ENCODE measurements at regions not wholly inside any gene's neighbourhood (a gene's known extent, or its start where the extent isn't known, plus 50 kb on each side); places are given as distances from the start of the nearest gene placed in this dataset.

DNA sequence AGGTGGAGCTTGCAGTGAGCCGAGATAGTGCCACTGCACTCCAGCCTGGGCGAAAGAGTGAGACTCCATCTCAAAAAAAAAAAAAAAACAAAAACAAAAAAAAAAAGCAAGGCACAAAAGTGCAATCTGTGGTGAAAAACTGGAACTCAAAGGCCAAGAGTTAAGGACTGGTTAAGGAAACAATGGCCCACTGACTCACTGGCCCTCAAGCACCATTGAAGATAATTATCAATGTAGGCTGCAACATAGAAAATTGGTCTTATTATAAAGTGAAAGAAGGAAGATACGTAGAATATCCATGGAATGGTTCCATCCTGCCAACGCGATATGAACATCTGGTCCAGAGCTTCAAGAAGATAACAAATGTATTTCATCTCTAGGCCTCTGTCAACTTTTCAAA lies 444.2 kb downstream of the SOX9 start:
- no peak overlapping the region for H3K4me3 ChIP-seq
- no peaks in the 10 kb centered on the region for H3K9me3 ChIP-seq
- DNase-seq: no peak
- no peak overlapping the region for H3K27ac ChIP-seq
- TF ChIP-seq POLR2A (IDR thresholded peaks at IDR 0.05): no peak
- TF ChIP-seq, protein P1, sequence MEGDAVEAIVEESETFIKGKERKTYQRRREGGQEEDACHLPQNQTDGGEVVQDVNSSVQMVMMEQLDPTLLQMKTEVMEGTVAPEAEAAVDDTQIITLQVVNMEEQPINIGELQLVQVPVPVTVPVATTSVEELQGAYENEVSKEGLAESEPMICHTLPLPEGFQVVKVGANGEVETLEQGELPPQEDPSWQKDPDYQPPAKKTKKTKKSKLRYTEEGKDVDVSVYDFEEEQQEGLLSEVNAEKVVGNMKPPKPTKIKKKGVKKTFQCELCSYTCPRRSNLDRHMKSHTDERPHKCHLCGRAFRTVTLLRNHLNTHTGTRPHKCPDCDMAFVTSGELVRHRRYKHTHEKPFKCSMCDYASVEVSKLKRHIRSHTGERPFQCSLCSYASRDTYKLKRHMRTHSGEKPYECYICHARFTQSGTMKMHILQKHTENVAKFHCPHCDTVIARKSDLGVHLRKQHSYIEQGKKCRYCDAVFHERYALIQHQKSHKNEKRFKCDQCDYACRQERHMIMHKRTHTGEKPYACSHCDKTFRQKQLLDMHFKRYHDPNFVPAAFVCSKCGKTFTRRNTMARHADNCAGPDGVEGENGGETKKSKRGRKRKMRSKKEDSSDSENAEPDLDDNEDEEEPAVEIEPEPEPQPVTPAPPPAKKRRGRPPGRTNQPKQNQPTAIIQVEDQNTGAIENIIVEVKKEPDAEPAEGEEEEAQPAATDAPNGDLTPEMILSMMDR (IDR thresholded peaks at IDR 0.05): no peak
- no peaks in the 10 kb centered on the region for H3K27me3 ChIP-seq
- no peaks in the 10 kb centered on the region for H3K36me3 ChIP-seq
- H3K4me1 ChIP-seq: peaks cover 0 to 12% (median 2%) of the 10 kb centered on the region in 4 donors

DNA sequence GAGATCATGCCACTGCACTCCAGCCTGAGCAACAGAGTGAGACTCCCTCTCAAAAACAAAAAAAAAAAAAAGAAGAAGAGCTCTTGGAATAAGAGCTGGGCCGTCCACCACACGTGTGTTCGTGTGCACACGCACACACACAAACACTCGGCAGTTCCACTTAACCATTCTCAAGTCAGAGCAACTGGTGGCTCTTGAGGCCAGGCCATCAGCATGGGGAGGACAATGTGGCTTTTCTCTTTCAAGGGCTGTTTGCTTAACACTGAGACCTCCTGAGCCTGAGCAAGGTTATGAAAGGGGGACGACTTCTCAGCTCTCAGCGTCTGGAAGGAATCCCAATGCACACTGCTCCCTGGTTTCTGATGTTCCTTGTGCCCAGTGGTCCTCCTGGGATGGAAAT lies 444.9 kb downstream of the SOX9 start:
- Histone ChIP-seq H3K9me3 (no peaks in the 10 kb centered on the region), H3K4me1 (peaks cover 0 to 5% (median 2%) of the 10 kb centered on the region in 4 donors), H3K27me3 (no peaks in the 10 kb centered on the region), H3K27ac (no peak overlapping the region), H3K36me3 (no peaks in the 10 kb centered on the region), H3K4me3 (no peak overlapping the region)
- no peak for DNase-seq
- no peak for TF ChIP-seq POLR2A (IDR thresholded peaks at IDR 0.05)
- TF ChIP-seq, protein P1 (IDR thresholded peaks at IDR 0.05): no peak

DNA sequence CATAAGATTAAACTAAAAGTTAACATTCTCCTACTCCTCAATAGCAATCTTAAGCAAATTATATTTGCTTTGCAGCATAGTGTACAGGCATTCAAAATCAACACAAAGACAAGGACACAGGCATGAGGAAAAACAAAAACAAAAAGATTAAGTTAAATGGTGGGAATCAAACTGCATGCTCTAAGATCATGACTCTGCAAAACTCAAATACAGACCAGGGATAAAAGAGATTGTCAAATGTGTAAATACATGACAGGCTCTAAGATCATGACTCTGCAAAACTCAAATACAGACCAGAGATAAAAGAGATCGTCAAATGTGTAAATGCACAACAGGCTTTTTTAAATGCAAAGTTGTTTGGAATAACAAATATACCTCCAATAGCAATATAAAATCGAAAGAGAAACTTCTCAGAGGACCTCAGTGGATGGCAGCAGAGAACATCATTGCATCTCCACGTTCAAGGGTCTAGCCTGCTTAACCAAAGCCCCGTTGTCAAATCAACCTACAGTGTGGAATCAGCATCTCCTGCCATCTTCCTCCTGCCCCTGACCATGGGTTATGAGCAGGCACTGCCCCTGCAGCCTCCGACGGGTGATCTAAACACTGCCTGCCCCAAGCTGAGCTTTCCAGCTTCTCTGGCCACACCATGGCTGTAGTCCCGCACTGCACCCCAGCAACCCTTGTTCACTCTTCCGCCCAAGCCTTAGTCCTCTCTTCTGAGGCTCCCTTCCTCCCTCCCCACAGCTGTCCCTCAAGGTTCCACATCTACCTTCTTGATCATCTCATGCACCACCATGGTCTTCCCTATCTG lies 446.1 kb downstream of the SOX9 start:
- no peak for DNase-seq
- no peak overlapping the region for H3K4me3 ChIP-seq
- H3K27ac ChIP-seq: no peak overlapping the region
- no peak for TF ChIP-seq POLR2A (IDR thresholded peaks at IDR 0.05)
- TF ChIP-seq, protein P1 (IDR thresholded peaks at IDR 0.05): no peak
- peaks cover 0 to 4% (median 0%) of the 10 kb centered on the region in 4 donors for H3K4me1 ChIP-seq
- H3K36me3 ChIP-seq: no peaks in the 10 kb centered on the region
- H3K9me3 ChIP-seq: no peaks in the 10 kb centered on the region
- no peaks in the 10 kb centered on the region for H3K27me3 ChIP-seq

DNA sequence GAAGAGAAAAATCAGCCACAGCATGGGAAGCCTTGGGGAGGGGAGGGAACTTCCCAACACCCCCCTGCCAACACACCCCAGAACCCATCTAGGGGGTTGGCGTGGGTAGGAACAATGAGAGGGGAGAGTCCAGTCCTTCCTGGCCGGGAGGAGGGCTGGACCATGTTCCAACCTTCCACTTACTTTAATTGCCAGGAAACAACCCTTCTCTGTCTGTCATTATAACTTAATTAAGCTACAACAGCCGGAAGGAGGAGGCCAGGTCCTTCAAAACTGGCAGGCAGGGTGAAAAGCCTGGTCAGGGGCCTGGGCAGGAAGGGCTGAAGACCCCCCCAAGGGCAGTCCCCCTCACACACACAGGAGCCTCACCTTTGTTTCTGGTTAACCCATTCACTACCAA lies 447.0 kb downstream of the SOX9 start:
- Histone ChIP-seq H3K36me3 (no peaks in the 10 kb centered on the region), H3K9me3 (no peaks in the 10 kb centered on the region), H3K27me3 (no peaks in the 10 kb centered on the region), H3K27ac (peak overlapping the region in 1 of 4 donors; percentile 19), H3K4me1 (peaks cover 0 to 4% (median 0%) of the 10 kb centered on the region in 4 donors), H3K4me3 (no peak overlapping the region)
- DNase-seq: no peak
- TF ChIP-seq, protein P1 (IDR thresholded peaks at IDR 0.05): no peak
- TF ChIP-seq POLR2A (IDR thresholded peaks at IDR 0.05): no peak

DNA sequence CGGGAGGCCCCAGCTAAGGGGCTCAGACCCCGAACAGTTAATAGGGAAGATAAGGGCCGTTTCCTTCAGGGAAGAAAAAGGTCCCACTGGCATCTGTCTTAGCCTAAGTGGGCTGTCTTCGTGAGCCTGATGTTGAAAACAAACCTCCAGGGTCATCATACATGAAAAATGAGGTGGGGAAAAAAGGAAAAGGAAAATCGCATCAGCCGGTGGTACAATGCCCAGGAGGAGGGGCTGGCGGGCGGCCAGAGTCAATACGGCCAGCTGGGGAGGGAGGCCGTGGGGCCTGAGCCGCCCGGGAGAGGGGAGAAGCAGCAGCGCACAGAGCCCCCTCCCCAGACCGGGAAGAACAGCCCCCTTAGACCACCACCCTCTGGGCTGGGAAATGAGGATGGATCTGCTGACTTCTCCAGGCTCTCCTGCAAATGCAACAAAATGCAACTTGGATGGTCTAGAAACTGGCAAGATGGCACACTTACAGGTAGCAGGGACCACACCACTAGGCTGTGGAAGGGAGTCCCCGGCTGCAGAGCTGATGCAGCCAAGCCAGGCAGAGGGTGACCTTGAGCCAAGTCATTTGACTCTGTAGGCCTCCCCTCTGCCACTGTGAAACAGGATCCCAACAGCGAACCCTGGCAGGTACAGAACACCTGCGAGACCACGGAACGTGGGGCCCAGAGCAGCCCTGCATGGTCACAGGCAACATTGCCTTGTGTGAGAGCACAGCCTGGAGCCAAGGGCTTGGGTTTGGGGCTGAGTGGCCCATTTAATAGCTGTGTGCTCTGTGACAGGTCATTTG lies 448.5 kb downstream of the SOX9 start:
- DNase-seq: peak in 1 of 3 donors; percentile 57
- Histone ChIP-seq H3K9me3 (no peaks in the 10 kb centered on the region), H3K4me1 (peaks cover 0 to 4% (median 0%) of the 10 kb centered on the region in 4 donors), H3K36me3 (no peaks in the 10 kb centered on the region), H3K27ac (no peak overlapping the region), H3K4me3 (no peak overlapping the region), H3K27me3 (no peaks in the 10 kb centered on the region)
- TF ChIP-seq, protein P1 (IDR thresholded peaks at IDR 0.05): no peak
- no peak for TF ChIP-seq POLR2A (IDR thresholded peaks at IDR 0.05)

Data from Peyer's patch (tissue), 4 donors.